ENCODE measurements at regions not wholly inside any gene's neighbourhood (a gene's known extent, or its start where the extent isn't known, plus 50 kb on each side); places are given as distances from the start of the nearest gene placed in this dataset.
A peak's percentile ranks its signal among the peaks of the same experiment; 100 is the strongest.

GRCh38 chr1:197995408-197996258 is 78.5 kb downstream of the LHX9 start:
- ChIA-PET CTCF (ENCODE audit: low intra/inter-chr PET ratio) (no interaction called here), POLR2A (interaction anchor here (0.5 to 1.4 kb wide), 19 partner anchors 9 to 457 kb away, joined by 3 to 8 read pairs (median 3); partner anchors contain the start of gene C1orf53)
- Histone ChIP-seq H3K9me1 (ENCODE audit: control insufficient read depth, insufficient read depth, low read length) (no peaks in the 10 kb centered on the region), H3K36me3 (ENCODE audit: control insufficient read depth, insufficient read depth, low read length) (peaks cover 6% of the 10 kb centered on the region; the same call in 1 of the 3 replicates), H3K79me2 (ENCODE audit: control insufficient read depth, insufficient read depth, low read length) (peaks cover 25% of the 10 kb centered on the region), H3K4me3 (peak overlapping the region; percentile 41), H3K4me2 (ENCODE audit: insufficient read depth, low read length) (peak overlapping the region; percentile 79), H3K9me3 (replicated peaks; ENCODE audit: control insufficient read depth, insufficient read depth, low read depth, low read length) (no peaks in the 10 kb centered on the region), H3K27me3 (ENCODE audit: control insufficient read depth in 2 of 2, insufficient read depth in 2 of 2, low read length in 2 of 2) (no peaks in the 10 kb centered on the region), H3K9ac (ENCODE audit: insufficient read depth in 1 of 2, low read depth in 2 of 2, low read length in 2 of 2) (peak overlapping the region; percentile 11 to 75), H4K20me1 (replicated peaks; ENCODE audit: control insufficient read depth, insufficient read depth, low read length) (no peaks in the 10 kb centered on the region), H3K27ac (ENCODE audit: extremely low read depth, low read depth, low read length) (peak overlapping the region; percentile 73), H2AFZ (ENCODE audit: low read depth, low read length) (peak overlapping the region; percentile 82), H3K4me1 (replicated peaks in 1 of 2; ENCODE audit: control insufficient read depth in 2 of 2, insufficient read depth in 2 of 2, low read length in 2 of 2) (no peaks in the 10 kb centered on the region)
- BruUV-seq (replicated peaks) = no TSS peak
- ATAC-seq (peak; percentile 74), FAIRE-seq (no peak), DNase-seq (ENCODE audit: extremely low read depth in 1 of 4, low spot score in 3 of 4) (peak in 2 of 4 experiments; percentile 17 to 63)
- in situ Hi-C loops (cut with MboI) = no loop called here
- intact Hi-C loops (cut with micrococcal nuclease) = loop anchor here (2.0 to 10.0 kb wide), 7 partner anchors 57 to 647 kb away; partner anchors contain the start of genes DENND1B and NEK7
- WGBS (ENCODE audit: insufficient coverage, low coverage, missing lambda C conversion rate) = 2% methylated on average over 6 of the region's 6 CpGs
- TF ChIP-seq BRCA1 (IDR thresholded peaks at IDR 0.05) (no peak), BRCA1 (CRISPR knock-in tag; IDR thresholded peaks at IDR 0.05) (no peak), CHD2 (IDR thresholded peaks at IDR 0.05; ENCODE audit: low read depth, low read length) (peak; percentile 94), NKRF (IDR thresholded peaks at IDR 0.05; ENCODE audit: borderline replicate concordance) (peak; percentile 68; the same call in 1 of the 2 replicates), TCF3 (CRISPR knock-in tag; IDR thresholded peaks at IDR 0.05) (no peak), NFXL1 (CRISPR knock-in tag; IDR thresholded peaks at IDR 0.05) (0 out of 2 replicates have a peak, but pooled peaks have one; percentile 59), TRIM28 (IDR thresholded peaks at IDR 0.05) (0 out of 2 replicates have a peak, but pooled peaks have one; percentile 14), BDP1 (IDR thresholded peaks at IDR 0.05; ENCODE audit: insufficient read depth, insufficient read length) (no peak), ZC3H4 (CRISPR knock-in tag; IDR thresholded peaks at IDR 0.05; ENCODE audit: borderline replicate concordance) (no peak), EP400 (IDR thresholded peaks at IDR 0.05) (peak; percentile 93), MCM7 (IDR thresholded peaks at IDR 0.05) (no peak), ZNF75A (CRISPR knock-in tag; IDR thresholded peaks at IDR 0.05) (no peak), SAFB (IDR thresholded peaks at IDR 0.05; ENCODE audit: borderline replicate concordance, low read depth, low read length) (no peak), MLLT1 (IDR thresholded peaks at IDR 0.05) (no peak), GATA2 (CRISPR knock-in tag; IDR thresholded peaks at IDR 0.05) (no peak), RBM25 (IDR thresholded peaks at IDR 0.05; ENCODE audit: low read depth, low read length, severe bottlenecking) (peak; percentile 83), L3MBTL2 (IDR thresholded peaks at IDR 0.05) (peak; percentile 71), TAL1 (IDR thresholded peaks at IDR 0.05) (no peak), ESRRB (CRISPR knock-in tag; IDR thresholded peaks at IDR 0.05; ENCODE audit: borderline replicate concordance) (no peak), TAF15 (IDR thresholded peaks at IDR 0.05; ENCODE audit: low read depth, low read length) (no peak), YBX1 (IDR thresholded peaks at IDR 0.05) (no peak), GTF2F1 (IDR thresholded peaks at IDR 0.05; ENCODE audit: low read depth, low read length) (peak; percentile 43; the same call in 1 of the 2 replicates), ZNF77 (CRISPR knock-in tag; IDR thresholded peaks at IDR 0.05) (no peak)

Data from K562 (cell line).